ENCODE measurements at regions not wholly inside any gene's neighbourhood (a gene's known extent, or its start where the extent isn't known, plus 50 kb on each side); places are given as distances from the start of the nearest gene placed in this dataset.

DNA sequence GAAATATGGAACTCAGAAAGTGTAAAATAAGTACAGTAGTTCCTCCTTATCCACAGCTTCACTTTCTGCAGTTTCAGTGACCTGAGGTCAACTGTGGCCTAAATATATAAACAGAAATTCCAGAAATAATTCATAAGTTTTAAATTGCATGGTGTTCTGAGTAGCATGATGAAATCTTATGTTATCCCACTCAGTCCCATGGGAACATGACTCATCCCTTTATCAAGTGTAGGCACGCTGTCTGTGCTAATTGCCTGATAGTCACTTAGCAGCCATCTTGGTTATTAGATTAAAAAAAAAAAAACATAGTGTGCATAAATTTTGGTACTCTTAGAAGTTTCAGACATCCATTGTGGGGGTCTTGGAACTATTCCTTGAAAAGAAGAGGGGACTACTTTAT is 983.4 kb upstream of the ADGRL3 start:
- Mint-ChIP-seq H3K4me1 (ENCODE audit: low read depth, unreplicated experiment) (no peaks in the 10 kb centered on the region), H3K36me3 (ENCODE audit: insufficient read depth, unreplicated experiment) (no peaks in the 10 kb centered on the region), H3K27ac (ENCODE audit: unreplicated experiment) (no peak overlapping the region), H3K27me3 (ENCODE audit: unreplicated experiment) (no peaks in the 10 kb centered on the region), H3K4me3 (ENCODE audit: low read depth, unreplicated experiment) (no peak overlapping the region), H3K9me3 (ENCODE audit: low read depth, unreplicated experiment) (no peaks in the 10 kb centered on the region)
- intact Hi-C loops (cut with micrococcal nuclease; ENCODE audit: unreplicated experiment) = no loop called here
- TF ChIP-seq, protein P1, sequence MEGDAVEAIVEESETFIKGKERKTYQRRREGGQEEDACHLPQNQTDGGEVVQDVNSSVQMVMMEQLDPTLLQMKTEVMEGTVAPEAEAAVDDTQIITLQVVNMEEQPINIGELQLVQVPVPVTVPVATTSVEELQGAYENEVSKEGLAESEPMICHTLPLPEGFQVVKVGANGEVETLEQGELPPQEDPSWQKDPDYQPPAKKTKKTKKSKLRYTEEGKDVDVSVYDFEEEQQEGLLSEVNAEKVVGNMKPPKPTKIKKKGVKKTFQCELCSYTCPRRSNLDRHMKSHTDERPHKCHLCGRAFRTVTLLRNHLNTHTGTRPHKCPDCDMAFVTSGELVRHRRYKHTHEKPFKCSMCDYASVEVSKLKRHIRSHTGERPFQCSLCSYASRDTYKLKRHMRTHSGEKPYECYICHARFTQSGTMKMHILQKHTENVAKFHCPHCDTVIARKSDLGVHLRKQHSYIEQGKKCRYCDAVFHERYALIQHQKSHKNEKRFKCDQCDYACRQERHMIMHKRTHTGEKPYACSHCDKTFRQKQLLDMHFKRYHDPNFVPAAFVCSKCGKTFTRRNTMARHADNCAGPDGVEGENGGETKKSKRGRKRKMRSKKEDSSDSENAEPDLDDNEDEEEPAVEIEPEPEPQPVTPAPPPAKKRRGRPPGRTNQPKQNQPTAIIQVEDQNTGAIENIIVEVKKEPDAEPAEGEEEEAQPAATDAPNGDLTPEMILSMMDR (IDR thresholded peaks at IDR 0.05; ENCODE audit: unreplicated experiment) = no peak
- BruUV-seq (replicated peaks) = no TSS peak
- DNase-seq = no peak
- CTCF ChIA-PET = no interaction called here

GRCh38 chr4:60221866-60222265 is 978.3 kb upstream of the ADGRL3 start:
- no peak overlapping the region for H3K27ac Mint-ChIP-seq (ENCODE audit: unreplicated experiment)
- H3K4me3 Mint-ChIP-seq (ENCODE audit: low read depth, unreplicated experiment) = no peak overlapping the region
- H3K27me3 Mint-ChIP-seq (ENCODE audit: unreplicated experiment) = no peaks in the 10 kb centered on the region
- no peaks in the 10 kb centered on the region for H3K36me3 Mint-ChIP-seq (ENCODE audit: insufficient read depth, unreplicated experiment)
- TF ChIP-seq, protein P1 (IDR thresholded peaks at IDR 0.05; ENCODE audit: unreplicated experiment) = no peak
- no TSS peak for BruUV-seq (replicated peaks)
- no peaks in the 10 kb centered on the region for H3K4me1 Mint-ChIP-seq (ENCODE audit: low read depth, unreplicated experiment)
- intact Hi-C loops (cut with micrococcal nuclease; ENCODE audit: unreplicated experiment) = no loop called here
- H3K9me3 Mint-ChIP-seq (ENCODE audit: low read depth, unreplicated experiment) = no peaks in the 10 kb centered on the region
- CTCF ChIA-PET = no interaction called here
- no peak for DNase-seq

DNA sequence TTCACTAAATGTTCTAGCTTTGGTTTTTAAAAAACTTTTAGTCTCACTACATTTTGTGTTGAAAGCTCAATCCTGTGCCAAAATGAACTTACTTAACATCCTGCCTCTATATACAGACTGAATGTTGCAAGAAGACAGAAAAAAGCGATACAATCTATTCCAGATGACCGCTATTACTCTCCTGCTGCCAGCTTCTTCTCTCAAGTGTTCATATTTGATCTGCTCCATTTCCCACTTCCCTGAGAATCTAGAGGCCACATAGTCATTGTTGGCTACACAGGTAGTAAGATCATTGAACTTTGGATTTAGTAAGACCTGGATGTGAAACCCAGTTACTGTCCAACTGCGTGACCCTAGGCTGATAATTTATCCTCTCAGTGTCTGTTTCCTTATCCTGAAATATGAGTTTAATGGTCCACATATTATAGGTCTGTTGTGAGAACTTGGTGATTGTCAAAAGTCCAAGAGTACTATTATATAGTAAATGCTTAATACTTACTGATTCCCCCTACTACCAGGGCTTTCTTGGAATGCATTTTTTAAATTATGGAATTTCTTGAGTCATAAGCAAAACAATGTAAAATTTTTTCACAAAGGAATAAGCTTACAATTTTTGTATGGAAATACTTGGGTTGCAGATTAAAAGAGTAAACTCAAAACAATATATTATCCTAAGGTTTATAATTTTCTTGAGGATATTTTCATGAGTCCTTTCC is 976.8 kb upstream of the ADGRL3 start:
- intact Hi-C loops (cut with micrococcal nuclease; ENCODE audit: unreplicated experiment) = no loop called here
- Mint-ChIP-seq H3K4me3 (ENCODE audit: low read depth, unreplicated experiment) (no peak overlapping the region), H3K9me3 (ENCODE audit: low read depth, unreplicated experiment) (no peaks in the 10 kb centered on the region), H3K27me3 (ENCODE audit: unreplicated experiment) (no peaks in the 10 kb centered on the region), H3K27ac (ENCODE audit: unreplicated experiment) (no peak overlapping the region), H3K4me1 (ENCODE audit: low read depth, unreplicated experiment) (no peaks in the 10 kb centered on the region), H3K36me3 (ENCODE audit: insufficient read depth, unreplicated experiment) (no peaks in the 10 kb centered on the region)
- TF ChIP-seq, protein P1 (IDR thresholded peaks at IDR 0.05; ENCODE audit: unreplicated experiment) = no peak
- CTCF ChIA-PET = no interaction called here
- no TSS peak for BruUV-seq (replicated peaks)
- no peak for DNase-seq

DNA sequence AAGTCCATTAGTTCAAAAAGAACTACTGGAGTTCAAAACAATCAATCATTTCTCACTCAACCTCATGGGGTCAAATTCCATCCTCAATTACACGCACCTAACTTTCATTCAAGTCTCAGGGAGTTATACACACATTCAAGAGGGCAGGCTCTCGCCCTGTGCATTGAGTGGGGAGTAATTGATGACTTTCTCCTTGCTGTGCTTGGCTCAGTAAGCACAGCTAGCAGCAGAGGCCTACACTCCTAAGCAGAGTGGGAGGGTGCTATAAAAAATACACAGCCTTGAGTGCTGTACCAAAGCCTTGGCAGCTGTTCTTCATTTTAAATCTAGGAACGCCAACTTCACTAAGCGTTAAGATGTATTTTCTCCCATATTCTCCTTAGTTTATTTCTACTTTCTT is 958.3 kb upstream of the ADGRL3 start:
- H3K36me3 Mint-ChIP-seq (ENCODE audit: insufficient read depth, unreplicated experiment) = no peaks in the 10 kb centered on the region
- no peak overlapping the region for H3K27ac Mint-ChIP-seq (ENCODE audit: unreplicated experiment)
- CTCF ChIA-PET = no interaction called here
- H3K4me1 Mint-ChIP-seq (ENCODE audit: low read depth, unreplicated experiment) = no peaks in the 10 kb centered on the region
- no peaks in the 10 kb centered on the region for H3K9me3 Mint-ChIP-seq (ENCODE audit: low read depth, unreplicated experiment)
- DNase-seq = no peak
- no peaks in the 10 kb centered on the region for H3K27me3 Mint-ChIP-seq (ENCODE audit: unreplicated experiment)
- intact Hi-C loops (cut with micrococcal nuclease; ENCODE audit: unreplicated experiment) = no loop called here
- TF ChIP-seq, protein P1 (IDR thresholded peaks at IDR 0.05; ENCODE audit: unreplicated experiment) = no peak
- BruUV-seq (replicated peaks) = no TSS peak
- H3K4me3 Mint-ChIP-seq (ENCODE audit: low read depth, unreplicated experiment) = no peak overlapping the region

Measured in Calu3 (cell line).